Prostate gland (tissue), 2 donors: ENCODE measurements at regions not wholly inside any gene's neighbourhood (a gene's known extent, or its start where the extent isn't known, plus 50 kb on each side); places are given as distances from the start of the nearest gene placed in this dataset.

Source experiments
- CTCF ChIP-seq, 4 experiments: fragments of 200-600 bp in 2 of 4; fragments of 450-650 bp in 2 of 4; sonication (generic) in 2 of 4; IDR thresholded peaks; 1 replicate in 3 of 4; 2 replicates in 1 of 4; pipeline ENCODE4 v1.5.1; 2016 to 2019; ENCODE audit warnings: antibody characterized with exemption in 4 of 4, mild to moderate bottlenecking in 2 of 4, moderate library complexity in 2 of 4
- POLR2A ChIP-seq: fragments of 450-650 bp; IDR thresholded peaks from one replicate; pipeline ENCODE4 v1.6.1; 2016; ENCODE audit warnings: antibody characterized with exemption, mild to moderate bottlenecking
- POLR2AphosphoS5 ChIP-seq: sonication (generic); formaldehyde crosslinking; IDR thresholded peaks from one replicate; pipeline ENCODE4 v1.6.1; 2017; ENCODE audit warnings: antibody characterized with exemption

- TF ChIP-seq CTCF (IDR thresholded peaks at IDR 0.05) (no peak), POLR2A (no peak), POLR2AphosphoS5 (no peak)
Observed at GRCh38 chr6:170080828-170081371, 210.0 kb downstream of the DLL1 start.
